Fibroblast of pulmonary artery (primary cell): ENCODE measurements at regions not wholly inside any gene's neighbourhood (a gene's known extent, or its start where the extent isn't known, plus 50 kb on each side); places are given as distances from the start of the nearest gene placed in this dataset.

Experiments used
- DNase-seq: peaks from one replicate; pipeline ENCODE4 v3.0.0-alpha.2; 2010; ENCODE audit warnings: low read depth
- H3K4me3 ChIP-seq: replicated peaks from 2 replicates; pipeline ENCODE4 v1.5.1; 2011; ENCODE audit warnings: low read depth, mild to moderate bottlenecking, control low read depth, low read length, moderate library complexity
- TF ChIP-seq, protein P1 (sequence below): IDR thresholded peaks from 2 replicates; pipeline ENCODE4 v1.5.1; 2011; ENCODE audit warnings: mild to moderate bottlenecking, control low read depth, low read length, inconsistent platforms; ENCODE audit errors: missing control alignments

DNA sequence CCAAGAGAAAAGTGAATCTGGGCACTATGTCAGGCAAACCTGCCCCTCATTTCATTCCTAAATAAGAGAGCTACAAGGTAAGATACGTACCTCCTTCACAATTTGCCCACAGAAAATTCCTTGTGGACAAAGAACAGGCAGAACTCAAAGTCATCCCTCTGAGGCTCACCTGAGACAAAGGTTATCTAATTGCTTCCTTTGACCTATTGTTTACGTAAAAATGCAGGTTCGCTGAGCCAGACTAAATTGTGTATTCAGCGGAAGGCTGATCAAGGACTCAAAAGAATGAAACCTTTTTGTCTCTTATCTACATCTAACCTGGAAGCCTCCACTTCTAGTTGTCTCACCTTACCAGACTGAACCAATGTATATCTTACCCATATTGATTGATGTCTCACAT lies 213.3 kb downstream of the POSTN start:
- DNase-seq = no peak
- H3K4me3 ChIP-seq = no peak overlapping the region
- TF ChIP-seq, protein P1, sequence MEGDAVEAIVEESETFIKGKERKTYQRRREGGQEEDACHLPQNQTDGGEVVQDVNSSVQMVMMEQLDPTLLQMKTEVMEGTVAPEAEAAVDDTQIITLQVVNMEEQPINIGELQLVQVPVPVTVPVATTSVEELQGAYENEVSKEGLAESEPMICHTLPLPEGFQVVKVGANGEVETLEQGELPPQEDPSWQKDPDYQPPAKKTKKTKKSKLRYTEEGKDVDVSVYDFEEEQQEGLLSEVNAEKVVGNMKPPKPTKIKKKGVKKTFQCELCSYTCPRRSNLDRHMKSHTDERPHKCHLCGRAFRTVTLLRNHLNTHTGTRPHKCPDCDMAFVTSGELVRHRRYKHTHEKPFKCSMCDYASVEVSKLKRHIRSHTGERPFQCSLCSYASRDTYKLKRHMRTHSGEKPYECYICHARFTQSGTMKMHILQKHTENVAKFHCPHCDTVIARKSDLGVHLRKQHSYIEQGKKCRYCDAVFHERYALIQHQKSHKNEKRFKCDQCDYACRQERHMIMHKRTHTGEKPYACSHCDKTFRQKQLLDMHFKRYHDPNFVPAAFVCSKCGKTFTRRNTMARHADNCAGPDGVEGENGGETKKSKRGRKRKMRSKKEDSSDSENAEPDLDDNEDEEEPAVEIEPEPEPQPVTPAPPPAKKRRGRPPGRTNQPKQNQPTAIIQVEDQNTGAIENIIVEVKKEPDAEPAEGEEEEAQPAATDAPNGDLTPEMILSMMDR = no peak

DNA sequence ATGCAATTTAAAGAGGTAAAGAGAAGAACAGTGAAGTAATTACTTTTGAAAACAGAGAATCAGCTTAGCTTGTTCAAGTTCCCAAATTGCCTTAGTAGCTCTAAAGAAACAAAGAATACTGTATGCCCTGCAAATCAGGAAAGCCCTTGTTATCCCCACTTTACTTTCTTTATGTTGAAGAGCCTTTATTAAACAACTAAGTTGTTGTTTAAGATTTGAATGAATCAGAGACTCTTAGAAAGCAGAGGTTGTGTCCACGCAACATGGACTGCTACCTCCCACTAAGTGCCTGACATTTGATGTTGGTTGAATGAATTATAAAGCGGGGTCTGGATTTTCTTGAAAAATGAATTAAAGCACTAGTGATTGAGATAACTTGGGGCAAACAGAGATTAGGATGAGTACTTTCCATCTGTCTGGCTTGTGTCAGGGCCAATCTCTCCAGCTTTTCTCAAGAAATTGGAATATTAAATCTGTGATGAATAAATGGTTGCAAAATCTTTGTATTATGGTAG lies 214.7 kb downstream of the POSTN start:
- DNase-seq = no peak
- H3K4me3 ChIP-seq = no peak overlapping the region
- TF ChIP-seq, protein P1 = no peak

DNA sequence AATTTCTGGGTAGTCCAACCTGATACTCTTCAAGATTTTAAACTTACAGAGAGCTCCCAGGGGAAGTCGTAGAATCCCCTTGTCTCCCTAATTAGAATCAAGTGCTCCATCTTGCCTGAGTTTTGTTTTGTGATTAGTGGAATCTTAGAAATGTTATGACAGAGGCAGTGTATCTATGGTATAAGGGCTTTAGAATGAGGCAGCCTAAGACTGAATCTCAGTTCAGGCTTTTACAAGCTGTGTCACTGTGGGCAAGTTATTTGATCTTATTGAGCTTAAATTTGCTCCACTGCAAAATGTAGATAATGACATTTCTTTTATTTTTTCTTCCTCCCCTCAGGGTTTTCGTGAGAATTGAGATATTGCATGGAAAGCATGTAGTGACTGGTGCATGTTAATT lies 215.5 kb downstream of the POSTN start:
- no peak overlapping the region for H3K4me3 ChIP-seq
- no peak for DNase-seq
- TF ChIP-seq, protein P1 = no peak

DNA sequence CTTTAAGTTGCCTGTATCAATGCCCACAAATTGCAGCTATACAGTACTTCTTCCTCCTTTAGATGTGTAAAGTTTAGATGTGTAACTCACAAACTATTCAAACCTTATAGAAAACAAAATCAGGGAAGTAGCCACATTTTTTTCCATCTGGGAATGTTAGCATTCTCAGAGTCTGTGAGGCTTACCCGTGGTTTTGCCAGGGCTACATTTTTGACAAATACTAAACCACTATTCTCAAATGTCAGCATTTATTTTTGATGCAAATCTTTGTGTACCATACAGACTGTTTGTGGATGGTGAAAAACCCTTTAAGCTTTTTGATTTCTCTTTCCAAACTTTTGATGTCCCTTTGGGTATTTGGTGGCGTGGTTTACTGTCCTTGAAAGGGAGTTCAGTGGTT lies 216.4 kb downstream of the POSTN start:
- DNase-seq = no peak
- no peak overlapping the region for H3K4me3 ChIP-seq
- TF ChIP-seq, protein P1 = no peak

DNA sequence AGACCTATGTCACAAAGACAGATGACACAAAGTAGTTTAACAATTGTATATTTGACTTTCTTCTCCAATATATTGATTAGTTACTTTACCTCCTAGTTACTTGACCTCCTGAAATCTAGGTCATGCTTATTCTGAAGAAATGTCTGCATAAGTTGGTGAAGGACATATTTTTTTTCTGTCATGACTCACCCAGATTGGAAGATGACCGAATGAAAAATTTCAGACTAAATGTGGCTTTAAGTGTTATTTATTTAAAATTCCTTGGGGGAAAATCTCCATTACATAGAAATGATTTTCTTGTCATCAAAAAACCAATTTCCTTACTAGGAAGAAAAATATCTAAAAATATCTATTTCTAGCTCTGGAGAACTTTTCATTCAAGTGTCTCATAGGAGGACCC lies 217.1 kb downstream of the POSTN start:
- TF ChIP-seq, protein P1 = no peak
- no peak overlapping the region for H3K4me3 ChIP-seq

DNA sequence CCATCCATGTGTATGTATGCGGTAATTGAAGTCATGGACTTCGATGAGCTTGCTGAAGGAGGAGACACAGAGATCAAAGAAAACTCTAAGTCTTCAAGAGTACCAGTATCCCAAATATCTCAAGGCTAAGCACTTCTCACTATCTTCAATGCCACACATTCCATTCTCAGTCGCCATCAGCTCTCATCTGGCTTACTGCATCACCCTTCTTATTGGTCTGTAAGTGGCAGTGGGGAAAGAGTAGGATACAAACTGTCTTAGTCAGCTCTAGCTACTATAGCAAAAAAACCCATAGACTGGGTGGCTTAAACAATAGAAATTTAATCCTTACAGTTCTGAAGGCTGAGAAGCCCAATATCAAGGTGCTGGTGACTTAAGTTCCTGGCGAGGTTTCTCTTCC lies 218.7 kb downstream of the POSTN start:
- TF ChIP-seq, protein P1 = no peak

More for the DNA sequence above, 217.1 kb downstream of the POSTN start:
- DNase-seq = no peak

DNA sequence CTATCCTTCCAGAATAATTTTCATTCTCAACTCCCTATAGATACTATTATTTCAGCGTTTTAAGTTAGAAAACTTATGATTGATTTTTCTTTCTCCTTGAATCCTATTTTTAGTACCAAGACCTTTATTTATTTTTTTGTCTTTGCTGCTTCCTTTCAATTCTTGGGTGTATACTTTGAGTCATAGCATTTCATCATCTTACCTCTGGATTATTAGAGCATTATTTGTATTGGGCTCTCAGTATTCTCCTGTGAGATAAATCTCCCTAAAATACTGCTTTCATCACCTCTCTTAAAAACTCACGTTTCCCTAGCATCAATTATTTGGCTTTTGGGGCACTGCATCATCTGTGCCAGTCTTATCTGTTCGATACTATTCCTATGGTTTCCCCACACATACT lies 222.8 kb downstream of the POSTN start:
- TF ChIP-seq, protein P1 = no peak
- H3K4me3 ChIP-seq = no peak overlapping the region
- DNase-seq = peak; percentile 26

More for the DNA sequence above, 218.7 kb downstream of the POSTN start:
- no peak for DNase-seq
- H3K4me3 ChIP-seq = no peak overlapping the region
